Keratinocyte (primary cell): ENCODE measurements at regions not wholly inside any gene's neighbourhood (a gene's known extent, or its start where the extent isn't known, plus 50 kb on each side); places are given as distances from the start of the nearest gene placed in this dataset.

Source experiments
- DNase-seq: peaks from one replicate; pipeline ENCODE4 v3.0.0-alpha.2; 2011; ENCODE audit warnings: low read depth, missing footprints, low spot score
- FAIRE-seq: peaks from 2 replicates; lab custom pipeline; 2011; peaks lifted over from hg19 to GRCh38; lab: Jason Lieb, UNC
- H2AFZ ChIP-seq: 2 replicates; pipeline ENCODE4 v1.6.0; 2012; ENCODE audit warnings: low read length, control low read depth, inconsistent platforms; ENCODE audit not compliant: control insufficient read depth
- H3K27ac ChIP-seq: 2 replicates; pipeline ENCODE4 v1.5.1; 2011; ENCODE audit warnings: low read length; ENCODE audit not compliant: control insufficient read depth, insufficient read depth
- H3K27me3 ChIP-seq: 3 replicates; pipeline ENCODE4 v1.6.0; 2011; ENCODE audit warnings: low read length; ENCODE audit not compliant: control insufficient read depth, insufficient read depth; ENCODE audit errors: extremely low read depth
- H3K36me3 ChIP-seq, 2 experiments: 2 replicates in 1 of 2; 3 replicates in 1 of 2; pipeline ENCODE4 v1.5.1; 2011; ENCODE audit warnings: low read length in 2 of 2, mild to moderate bottlenecking in 1 of 2; ENCODE audit not compliant: control insufficient read depth in 2 of 2, insufficient read depth in 2 of 2; ENCODE audit errors: extremely low read depth in 1 of 2
- H3K4me1 ChIP-seq: 3 replicates; pipeline ENCODE4 v1.5.1; 2011; ENCODE audit warnings: low read length; ENCODE audit not compliant: control insufficient read depth, insufficient read depth; ENCODE audit errors: extremely low read depth
- H3K4me2 ChIP-seq: 3 replicates; pipeline ENCODE4 v1.6.0; 2011; ENCODE audit warnings: low read depth, low read length; ENCODE audit not compliant: control insufficient read depth, insufficient read depth; ENCODE audit errors: extremely low read depth
- H3K4me3 ChIP-seq, 3 experiments: fragments of 200-600 bp in 1 of 3; sonication (generic) in 1 of 3; 2 replicates in 2 of 3; 3 replicates in 1 of 3; pipeline ENCODE4 v1.5.1; 2011 to 2016; ENCODE audit warnings: low read length in 3 of 3, mild to moderate bottlenecking in 3 of 3, control low read depth in 2 of 3, inconsistent platforms in 1 of 3, low read depth in 1 of 3, mixed read lengths in 1 of 3, mixed run types in 1 of 3, moderate library complexity in 1 of 3; ENCODE audit not compliant: control insufficient read depth in 2 of 3, insufficient read depth in 2 of 3; ENCODE audit errors: extremely low read depth in 1 of 3
- H3K79me2 ChIP-seq: 2 replicates; pipeline ENCODE4 v1.6.0; 2012; ENCODE audit warnings: low read length; ENCODE audit not compliant: control insufficient read depth, insufficient read depth
- H3K9ac ChIP-seq: 3 replicates; pipeline ENCODE4 v1.6.0; 2011; ENCODE audit warnings: low read length; ENCODE audit not compliant: control insufficient read depth, insufficient read depth; ENCODE audit errors: extremely low read depth
- H3K9me1 ChIP-seq: 3 replicates; pipeline ENCODE4 v1.6.0; 2011; ENCODE audit warnings: low read length; ENCODE audit not compliant: control insufficient read depth, insufficient read depth; ENCODE audit errors: extremely low read depth
- H3K9me3 ChIP-seq: 2 replicates; pipeline ENCODE4 v1.5.1; 2012; ENCODE audit warnings: low read depth, low read length; ENCODE audit not compliant: control insufficient read depth
- H4K20me1 ChIP-seq: 3 replicates; pipeline ENCODE4 v1.6.0; 2011; ENCODE audit warnings: low read length; ENCODE audit not compliant: control insufficient read depth, insufficient read depth; ENCODE audit errors: extremely low read depth
- CTCF ChIP-seq, 3 experiments: IDR thresholded peaks in 1 of 3; conservative IDR thresholded peaks in 1 of 3; optimal IDR thresholded peaks in 1 of 3; 2 replicates in 2 of 3; 3 replicates in 1 of 3; pipeline versions ENCODE3 to v1.5.1; 2011; ENCODE audit warnings: low read length in 3 of 3, mild to moderate bottlenecking in 3 of 3, moderate library complexity in 2 of 3, control low read depth in 1 of 3, inconsistent platforms in 1 of 3; ENCODE audit not compliant: insufficient read depth in 2 of 3; ENCODE audit errors: extremely low read depth in 1 of 3
- EZH2 ChIP-seq: IDR thresholded peaks from one replicate; pipeline ENCODE4 v1.6.1; 2012; ENCODE audit warnings: inconsistent platforms, mild to moderate bottlenecking, low read length, moderate library complexity
- dilution Hi-C: fragments of 300-500 bp; cut with MboI; formaldehyde crosslinking; loops from one replicate; pipeline ENCODE4 v1.7.0; 2020; ENCODE audit warnings: low sequenced_read_pairs; ENCODE audit not compliant: extremely low pct_ligation_motif_present

GRCh38 chr3:164883171-164883570, 195.1 kb downstream of the SI start:
- Histone ChIP-seq H3K36me3 (no peaks in the 10 kb centered on the region), H3K27ac (no peak overlapping the region), H3K9me1 (no peaks in the 10 kb centered on the region), H3K79me2 (no peaks in the 10 kb centered on the region), H2AFZ (no peak overlapping the region), H3K4me2 (no peak overlapping the region), H3K9me3 (no peaks in the 10 kb centered on the region), H3K4me3 (no peak overlapping the region), H3K9ac (no peak overlapping the region), H3K4me1 (no peaks in the 10 kb centered on the region), H4K20me1 (no peaks in the 10 kb centered on the region), H3K27me3 (no peaks in the 10 kb centered on the region)
- dilution Hi-C loops, result no loop called here
- DNase-seq (no peak), FAIRE-seq (no peak)
- TF ChIP-seq EZH2 (no peak), CTCF (optimal IDR thresholded peaks at IDR 0.05 in 1 of 3, IDR thresholded peaks at IDR 0.05 in 1 of 3, conservative IDR thresholded peaks at IDR 0.05 in 1 of 3; ENCODE audit: extremely low read depth in 1 of 3, insufficient read depth in 2 of 3, low read length in 3 of 3) (no peak)

GRCh38 chr3:164879201-164879600, 199.1 kb downstream of the SI start:
- Histone ChIP-seq H3K27me3 (no peaks in the 10 kb centered on the region), H3K4me2 (no peak overlapping the region), H3K36me3 (no peaks in the 10 kb centered on the region), H3K4me1 (no peaks in the 10 kb centered on the region), H3K9me1 (no peaks in the 10 kb centered on the region), H3K27ac (no peak overlapping the region), H3K9ac (no peak overlapping the region), H3K4me3 (no peak overlapping the region), H2AFZ (no peak overlapping the region), H4K20me1 (no peaks in the 10 kb centered on the region), H3K9me3 (no peaks in the 10 kb centered on the region), H3K79me2 (no peaks in the 10 kb centered on the region)
- no peak for FAIRE-seq
- dilution Hi-C loops, result no loop called here
- DNase-seq, result no peak
- TF ChIP-seq EZH2 (no peak), CTCF (optimal IDR thresholded peaks at IDR 0.05 in 1 of 3, IDR thresholded peaks at IDR 0.05 in 1 of 3, conservative IDR thresholded peaks at IDR 0.05 in 1 of 3; ENCODE audit: extremely low read depth in 1 of 3, insufficient read depth in 2 of 3, low read length in 3 of 3) (no peak)
